Neural cell (in vitro differentiated cells): ENCODE measurements at regions not wholly inside any gene's neighbourhood (a gene's known extent, or its start where the extent isn't known, plus 50 kb on each side); places are given as distances from the start of the nearest gene placed in this dataset.

Experiments used
- EZH2 ChIP-seq: fragments of 200-600, 300-800 bp; shearing (Covaris generic), sonication (generic); IDR thresholded peaks from 2 replicates; pipeline ENCODE4 v1.6.1; 2014; ENCODE audit warnings: antibody characterized with exemption, low read length, borderline replicate concordance, mild to moderate bottlenecking; ENCODE audit not compliant: insufficient read depth, poor library complexity, severe bottlenecking
- POLR2AphosphoS5 ChIP-seq: IDR thresholded peaks from 2 replicates; pipeline ENCODE4 v1.6.1; 2012
- SMC3 ChIP-seq: fragments of 450-650 bp; conservative IDR thresholded peaks from 2 replicates; pipeline ENCODE4 v1.6.1; 2014; ENCODE audit warnings: antibody characterized with exemption, mild to moderate bottlenecking, moderate library complexity; ENCODE audit not compliant: poor library complexity

DNA sequence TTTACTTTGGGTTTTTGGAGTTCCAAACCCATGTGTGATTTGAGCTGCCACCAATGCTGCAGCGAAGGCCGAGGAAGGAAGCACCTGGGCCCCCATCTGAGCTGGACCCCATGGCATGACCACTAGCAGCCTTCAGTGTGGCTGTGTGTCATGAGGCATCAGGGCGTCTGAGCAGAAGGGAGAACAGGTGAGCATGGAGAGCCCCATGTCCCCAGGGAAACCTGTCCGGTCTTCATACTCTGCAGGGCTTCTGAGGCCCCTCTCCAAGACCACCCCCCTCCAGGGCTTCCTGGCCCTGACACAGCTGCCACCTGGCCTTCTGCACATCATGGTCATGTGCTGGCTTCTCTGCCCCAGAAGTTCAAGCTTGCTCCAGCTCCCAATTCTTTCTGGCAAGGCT is 169.1 kb upstream of the CST7 start:
- no peak for TF ChIP-seq POLR2AphosphoS5
- no peak for TF ChIP-seq SMC3
- no peak for TF ChIP-seq EZH2
